Endothelial cell of umbilical vein (primary cell): ENCODE measurements at regions not wholly inside any gene's neighbourhood (a gene's known extent, or its start where the extent isn't known, plus 50 kb on each side); places are given as distances from the start of the nearest gene placed in this dataset.

Experiments
- BruUV-seq: library from RNA; stranded (reverse); fragments of 400-500 nt; replicated peaks from 2 replicates; lab custom pipeline; 2021; lab: Mats Ljungman, UMichigan
- CTCF ChIA-PET: fragments of 300-600, 350-600 bp; sonication (Branson Sonifier 250); formaldehyde crosslinking; loops from one replicate; lab custom pipeline; 2021; ENCODE audit warnings: antibody characterized with exemption, inconsistent platforms; lab: Charles Lee
- POLR2A ChIA-PET: fragments of 300-600, 350-600 bp; sonication (Branson Sonifier 250); formaldehyde crosslinking; loops from one replicate; lab custom pipeline; 2021; ENCODE audit warnings: antibody characterized with exemption, inconsistent platforms; lab: Charles Lee
- DNase-seq: peaks from one replicate; pipeline ENCODE4 v3.0.0-alpha.2; 2011; ENCODE audit warnings: low read depth, low spot score
- FAIRE-seq: peaks from 2 replicates; lab custom pipeline; 2011; peaks lifted over from hg19 to GRCh38; lab: Jason Lieb, UNC
- H2AFZ ChIP-seq: 2 replicates; pipeline ENCODE4 v1.6.0; 2012; ENCODE audit warnings: low read depth, low read length, control low read depth, inconsistent platforms
- H3K27ac ChIP-seq: 2 replicates; pipeline ENCODE4 v1.5.1; 2011; ENCODE audit warnings: low read depth, mild to moderate bottlenecking, control low read depth, low read length, moderate library complexity; ENCODE audit not compliant: insufficient read depth
- H3K27me3 ChIP-seq, 2 experiments: 2 replicates each; pipeline versions ENCODE4 v1.6.0 to v1.6.1; 2011; ENCODE audit warnings: low read length in 2 of 2, mixed read lengths in 1 of 2; ENCODE audit not compliant: control insufficient read depth in 2 of 2, insufficient read depth in 2 of 2
- H3K36me3 ChIP-seq, 2 experiments: 2 replicates in 1 of 2; 3 replicates in 1 of 2; pipeline ENCODE4 v1.5.1; 2011; ENCODE audit warnings: low read length in 2 of 2, mild to moderate bottlenecking in 1 of 2, moderate library complexity in 1 of 2; ENCODE audit not compliant: control insufficient read depth in 2 of 2, insufficient read depth in 2 of 2; ENCODE audit errors: extremely low read depth in 1 of 2
- H3K4me1 ChIP-seq: 3 replicates; pipeline ENCODE4 v1.5.1; 2011; ENCODE audit warnings: mild to moderate bottlenecking, low read length; ENCODE audit not compliant: control insufficient read depth, insufficient read depth; ENCODE audit errors: extremely low read depth
- H3K4me2 ChIP-seq: 2 replicates; pipeline ENCODE4 v1.6.1; 2011; ENCODE audit warnings: low read length, control low read depth, mixed read lengths; ENCODE audit not compliant: insufficient read depth
- H3K4me3 ChIP-seq, 3 experiments: fragments of 200-600 bp in 1 of 3; sonication (generic), shearing (Covaris generic) in 1 of 3; replicated peaks in 1 of 3; 2 replicates each; pipeline ENCODE4 v1.5.1; 2011 to 2016; ENCODE audit warnings: control low read depth in 3 of 3, low read length in 3 of 3, mild to moderate bottlenecking in 2 of 3, inconsistent platforms in 1 of 3, low read depth in 1 of 3, moderate library complexity in 1 of 3; ENCODE audit not compliant: insufficient read depth in 1 of 3
- H3K79me2 ChIP-seq: 2 replicates; pipeline ENCODE4 v1.6.0; 2012; ENCODE audit warnings: low read length, inconsistent platforms; ENCODE audit not compliant: control insufficient read depth, insufficient read depth
- H3K9ac ChIP-seq: replicated peaks from 2 replicates; pipeline ENCODE3; 2011; ENCODE audit warnings: low read length, control low read depth; ENCODE audit not compliant: insufficient read depth; ENCODE audit errors: extremely low read depth
- H3K9me1 ChIP-seq: replicated peaks from 3 replicates; pipeline ENCODE4 v1.6.0; 2011; ENCODE audit warnings: mild to moderate bottlenecking, low read length; ENCODE audit not compliant: control insufficient read depth, insufficient read depth; ENCODE audit errors: extremely low read depth
- H3K9me3 ChIP-seq: replicated peaks from 2 replicates; pipeline ENCODE4 v1.5.1; 2012; ENCODE audit warnings: low read length, inconsistent platforms; ENCODE audit not compliant: control insufficient read depth, insufficient read depth
- H4K20me1 ChIP-seq: replicated peaks from 2 replicates; pipeline ENCODE3; 2011; ENCODE audit warnings: mild to moderate bottlenecking, low read length; ENCODE audit not compliant: control insufficient read depth, insufficient read depth; ENCODE audit errors: extremely low read depth
- EZH2 ChIP-seq: IDR thresholded peaks from 2 replicates; pipeline ENCODE4 v1.6.1; 2012; ENCODE audit warnings: borderline replicate concordance, low read depth, mild to moderate bottlenecking, moderate library complexity, low read length, inconsistent platforms; ENCODE audit not compliant: severe bottlenecking
- FOS ChIP-seq: IDR thresholded peaks from 2 replicates; pipeline ENCODE4 v1.6.1; 2011; ENCODE audit warnings: mild to moderate bottlenecking, low read length, moderate library complexity, borderline replicate concordance; ENCODE audit not compliant: insufficient read depth
- GATA2 ChIP-seq: IDR thresholded peaks from 2 replicates; pipeline ENCODE4 v1.7.0; 2011; ENCODE audit warnings: low read depth, mild to moderate bottlenecking, moderate library complexity, mixed read lengths, low read length; ENCODE audit not compliant: insufficient read length, insufficient read depth
- JUN ChIP-seq: IDR thresholded peaks from 2 replicates; pipeline ENCODE4 v1.6.1; 2011; ENCODE audit warnings: borderline replicate concordance, low read depth; ENCODE audit not compliant: insufficient read length, insufficient read depth
- MYC ChIP-seq: IDR thresholded peaks from one replicate; pipeline ENCODE4 v1.6.1; 2011; ENCODE audit warnings: mild to moderate bottlenecking, low read depth, low read length
- POLR2A ChIP-seq: IDR thresholded peaks from 2 replicates; pipeline ENCODE4 v1.6.1; 2012; ENCODE audit warnings: low read depth, mild to moderate bottlenecking, control low read depth, low read length
- POLR2AphosphoS5 ChIP-seq: IDR thresholded peaks from 2 replicates; pipeline ENCODE4 v1.6.1; 2012; ENCODE audit warnings: low read depth, mild to moderate bottlenecking, control low read depth, low read length, moderate library complexity; ENCODE audit not compliant: insufficient read depth
- dilution Hi-C: fragments of 300-500 bp; cut with MboI; formaldehyde crosslinking; loops from one replicate; pipeline ENCODE4 v1.15.0; 2019; ENCODE audit warnings: low sequenced_read_pairs; ENCODE audit not compliant: extremely low pct_ligation_motif_present
- intact Hi-C: fragments of 100-400 bp; cut with micrococcal nuclease; formaldehyde crosslinking; loops from one replicate; pipeline ENCODE4 v1.10.0; 2022
- TF ChIP-seq, protein P1 (sequence below), 2 donors: IDR thresholded peaks; 1 replicate in 1 of 2; 2 replicates in 1 of 2; pipeline ENCODE4 v1.5.1; 2011; ENCODE audit warnings: low read length in 2 of 2, mild to moderate bottlenecking in 2 of 2, moderate library complexity in 2 of 2, control low read depth in 1 of 2, inconsistent platforms in 1 of 2, low read depth in 1 of 2; ENCODE audit not compliant: insufficient read depth in 1 of 2; ENCODE audit errors: extremely low read depth in 1 of 2
- TF ChIP-seq, protein P2 (sequence below): IDR thresholded peaks from 2 replicates; pipeline ENCODE4 v1.6.1; 2011; ENCODE audit not compliant: insufficient read depth, insufficient read length

DNA sequence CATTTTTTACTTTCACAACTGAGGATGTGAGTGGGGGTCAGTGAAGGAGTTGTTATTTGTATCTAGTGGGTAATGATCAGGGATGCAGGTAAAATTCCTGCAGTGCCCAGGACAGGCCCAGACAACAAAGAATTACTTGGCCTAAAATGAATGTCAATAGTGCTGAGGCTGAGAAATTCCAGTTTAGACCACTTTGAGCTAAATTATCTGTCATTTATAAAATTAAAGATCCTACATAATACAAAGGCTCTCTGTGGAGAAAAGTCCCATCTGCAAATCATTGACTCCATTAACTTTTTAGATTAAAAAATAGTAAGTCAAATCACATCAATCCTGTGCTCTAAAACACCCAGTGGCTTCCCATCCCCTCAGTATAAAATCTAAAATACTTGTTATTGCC lies 130.7 kb upstream of the COL11A1 start:
- Histone ChIP-seq H3K9ac (no peak overlapping the region), H2AFZ (no peak overlapping the region), H3K4me1 (no peaks in the 10 kb centered on the region), H3K9me3 (no peaks in the 10 kb centered on the region), H3K36me3 (no peaks in the 10 kb centered on the region), H3K27me3 (no peaks in the 10 kb centered on the region), H3K4me3 (no peak overlapping the region), H3K79me2 (no peaks in the 10 kb centered on the region), H4K20me1 (no peaks in the 10 kb centered on the region), H3K9me1 (no peaks in the 10 kb centered on the region), H3K4me2 (no peak overlapping the region), H3K27ac (no peak overlapping the region)
- dilution Hi-C loops (no loop called here), intact Hi-C loops (no loop called here)
- no peak for DNase-seq
- ChIA-PET POLR2A (no interaction called here), CTCF (no interaction called here)
- TF ChIP-seq JUN (no peak), GATA2 (no peak), POLR2AphosphoS5 (no peak), MYC (no peak), EZH2 (no peak), POLR2A (no peak), FOS (no peak)
- TF ChIP-seq, protein P1, sequence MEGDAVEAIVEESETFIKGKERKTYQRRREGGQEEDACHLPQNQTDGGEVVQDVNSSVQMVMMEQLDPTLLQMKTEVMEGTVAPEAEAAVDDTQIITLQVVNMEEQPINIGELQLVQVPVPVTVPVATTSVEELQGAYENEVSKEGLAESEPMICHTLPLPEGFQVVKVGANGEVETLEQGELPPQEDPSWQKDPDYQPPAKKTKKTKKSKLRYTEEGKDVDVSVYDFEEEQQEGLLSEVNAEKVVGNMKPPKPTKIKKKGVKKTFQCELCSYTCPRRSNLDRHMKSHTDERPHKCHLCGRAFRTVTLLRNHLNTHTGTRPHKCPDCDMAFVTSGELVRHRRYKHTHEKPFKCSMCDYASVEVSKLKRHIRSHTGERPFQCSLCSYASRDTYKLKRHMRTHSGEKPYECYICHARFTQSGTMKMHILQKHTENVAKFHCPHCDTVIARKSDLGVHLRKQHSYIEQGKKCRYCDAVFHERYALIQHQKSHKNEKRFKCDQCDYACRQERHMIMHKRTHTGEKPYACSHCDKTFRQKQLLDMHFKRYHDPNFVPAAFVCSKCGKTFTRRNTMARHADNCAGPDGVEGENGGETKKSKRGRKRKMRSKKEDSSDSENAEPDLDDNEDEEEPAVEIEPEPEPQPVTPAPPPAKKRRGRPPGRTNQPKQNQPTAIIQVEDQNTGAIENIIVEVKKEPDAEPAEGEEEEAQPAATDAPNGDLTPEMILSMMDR (IDR thresholded peaks at IDR 0.05; ENCODE audit: extremely low read depth in 1 of 2, insufficient read depth in 1 of 2, low read depth in 1 of 2, low read length in 2 of 2) = no peak
- TF ChIP-seq, protein P2, sequence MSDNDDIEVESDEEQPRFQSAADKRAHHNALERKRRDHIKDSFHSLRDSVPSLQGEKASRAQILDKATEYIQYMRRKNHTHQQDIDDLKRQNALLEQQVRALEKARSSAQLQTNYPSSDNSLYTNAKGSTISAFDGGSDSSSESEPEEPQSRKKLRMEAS = no peak
- no TSS peak for BruUV-seq
- no peak for FAIRE-seq
